ENCODE measurements at regions not wholly inside any gene's neighbourhood (a gene's known extent, or its start where the extent isn't known, plus 50 kb on each side); places are given as distances from the start of the nearest gene placed in this dataset.
"Not testable (repeated sequence)": the region's sequence is repeated elsewhere in the genome, so short reads cannot be mapped to it uniquely, and the experiment has no call there.

DNA sequence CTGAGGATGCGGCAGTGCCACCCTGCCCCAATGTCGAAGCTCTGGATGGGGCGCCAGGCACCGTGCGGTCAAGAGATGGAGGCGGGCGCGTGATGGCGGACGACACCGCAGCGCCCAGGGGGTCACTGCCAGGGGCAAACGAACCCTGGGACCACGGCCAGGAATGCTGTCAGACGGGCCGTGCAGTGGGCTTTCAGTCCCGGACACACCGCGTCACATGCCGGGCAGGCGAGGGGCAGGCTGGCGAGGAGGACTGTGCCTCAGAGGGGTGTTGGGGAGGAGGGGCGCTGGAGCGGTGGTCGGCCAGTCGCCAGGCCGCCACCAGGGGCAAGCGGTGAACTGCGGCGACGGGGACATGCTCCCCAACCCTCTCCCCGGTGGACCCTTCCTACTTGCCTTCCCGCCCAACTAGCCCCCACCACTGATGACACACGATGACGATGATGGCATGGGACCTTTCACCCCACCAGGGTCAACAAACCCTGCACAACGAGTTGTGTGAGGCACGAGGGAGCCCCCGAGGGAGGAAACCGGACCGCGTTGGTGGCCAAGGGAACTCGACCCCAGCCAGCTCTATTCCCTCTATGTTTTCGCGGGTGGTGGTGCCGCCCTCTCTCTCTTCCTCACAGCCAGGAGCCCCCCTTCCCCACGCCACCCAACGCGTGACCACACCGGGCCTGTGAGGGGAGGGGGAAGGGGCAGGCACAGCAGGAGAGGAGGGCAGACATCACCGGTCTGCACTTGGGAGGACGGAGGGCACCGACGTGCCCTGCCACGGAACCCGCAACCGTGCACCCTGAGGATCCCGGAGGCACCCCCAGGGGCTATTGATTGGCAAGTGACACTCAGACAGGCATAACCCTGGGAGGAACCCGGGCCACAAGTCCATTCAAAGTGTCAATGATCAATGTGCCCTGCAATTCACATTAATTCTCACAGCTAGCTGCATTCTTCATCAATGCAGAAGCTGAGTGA is 1960.9 kb upstream of the DEFB115 start:
- no peak for DNase-seq (ENCODE audit: low read depth, low spot score)

- no peak for DNase-seq (ENCODE audit: low read depth, low spot score)
Observed at GRCh38 chr20:29297411-29298270, 1959.8 kb upstream of the DEFB115 start.

- DNase-seq (ENCODE audit: low read depth, low spot score): no peak
Observed at GRCh38 chr20:29298271-29298590, 1959.2 kb upstream of the DEFB115 start.

GRCh38 chr20:29298759-29299613 is 1958.5 kb upstream of the DEFB115 start:
- DNase-seq (ENCODE audit: low read depth, low spot score): no peak

DNA sequence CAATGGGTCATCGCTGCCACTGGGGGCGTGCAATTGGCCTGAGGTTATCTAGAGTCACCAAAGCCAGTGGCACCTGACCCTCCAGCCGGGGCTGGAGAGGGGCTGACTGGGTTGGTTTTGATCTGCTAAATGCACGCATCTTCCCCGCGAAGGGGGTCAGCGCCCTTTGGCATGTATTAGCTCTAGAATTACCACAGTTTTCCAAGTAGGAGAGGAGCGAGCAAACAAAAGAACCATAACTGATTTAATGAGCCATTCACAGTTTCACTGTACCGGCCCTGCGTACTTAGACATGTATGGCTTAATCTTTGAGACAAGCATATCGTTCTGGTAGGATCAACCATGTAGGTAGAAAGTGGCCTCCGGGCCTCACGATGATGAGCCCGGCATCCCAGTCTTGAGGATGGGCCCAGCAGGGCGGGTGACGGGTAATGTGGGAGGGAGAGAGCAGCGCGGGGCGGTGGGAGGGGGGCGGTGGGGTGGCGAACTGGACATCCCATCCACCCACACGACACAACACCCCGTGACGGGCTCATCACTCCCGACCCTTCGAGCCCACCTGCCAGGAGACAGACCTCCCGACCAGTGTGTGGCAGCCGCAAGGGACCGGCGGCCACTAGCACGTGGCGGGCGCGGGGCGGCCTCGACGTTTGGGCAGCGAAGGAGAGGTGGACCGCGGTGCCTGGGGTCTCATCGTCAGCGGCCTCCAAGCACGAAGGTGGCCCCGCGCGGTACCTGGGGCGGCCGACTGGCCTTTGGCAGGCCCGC is 1957.5 kb upstream of the DEFB115 start:
- DNase-seq (ENCODE audit: low read depth, low spot score): no peak

DNA sequence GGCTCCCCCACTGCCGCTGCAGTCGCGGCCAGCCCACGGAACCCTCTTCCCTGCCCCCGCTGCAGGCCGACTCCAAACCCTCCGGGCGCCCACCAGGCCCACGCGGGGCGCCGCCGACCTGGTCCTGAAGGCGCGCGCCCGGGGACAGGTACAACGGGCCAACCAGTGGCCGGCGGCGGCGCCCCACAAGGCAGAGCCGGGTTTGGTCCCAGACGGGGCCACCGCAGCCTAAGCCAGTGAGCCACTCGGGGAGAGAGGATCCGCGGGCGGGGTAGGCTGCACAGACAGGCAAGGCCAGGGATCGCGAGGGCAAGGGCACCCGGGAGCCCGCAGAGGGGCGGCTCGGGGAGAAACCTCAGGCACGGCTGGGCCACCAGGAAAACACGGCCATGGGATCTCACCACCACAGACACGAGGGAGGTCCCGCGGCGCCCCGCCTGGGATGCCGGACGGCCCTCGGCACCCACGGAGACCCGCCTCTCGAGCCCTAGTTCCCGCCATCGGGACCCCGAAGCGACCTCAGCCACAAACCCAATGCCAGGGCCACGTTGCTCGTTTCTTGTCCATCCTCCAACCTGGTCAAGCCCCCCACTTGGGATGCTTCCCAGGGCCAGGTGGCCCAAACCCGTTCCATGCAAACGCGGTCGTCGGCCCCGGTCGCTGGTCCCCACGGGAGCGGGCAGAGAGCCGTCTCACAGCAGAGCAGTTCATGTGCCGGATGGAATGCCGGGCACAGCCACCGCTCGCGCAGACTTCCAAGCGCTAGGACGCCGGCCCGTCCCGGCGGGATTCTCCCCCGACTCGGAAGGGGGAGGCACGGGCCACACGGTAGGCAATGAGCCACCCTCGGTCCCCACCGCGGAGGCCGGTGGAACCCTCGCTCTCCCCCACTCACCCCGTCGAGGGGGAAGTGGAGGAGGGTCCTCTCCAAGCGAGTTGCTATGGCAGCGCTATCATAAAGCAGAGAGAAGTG is 1956.6 kb upstream of the DEFB115 start:
- no peak for DNase-seq (ENCODE audit: low read depth, low spot score)

DNA sequence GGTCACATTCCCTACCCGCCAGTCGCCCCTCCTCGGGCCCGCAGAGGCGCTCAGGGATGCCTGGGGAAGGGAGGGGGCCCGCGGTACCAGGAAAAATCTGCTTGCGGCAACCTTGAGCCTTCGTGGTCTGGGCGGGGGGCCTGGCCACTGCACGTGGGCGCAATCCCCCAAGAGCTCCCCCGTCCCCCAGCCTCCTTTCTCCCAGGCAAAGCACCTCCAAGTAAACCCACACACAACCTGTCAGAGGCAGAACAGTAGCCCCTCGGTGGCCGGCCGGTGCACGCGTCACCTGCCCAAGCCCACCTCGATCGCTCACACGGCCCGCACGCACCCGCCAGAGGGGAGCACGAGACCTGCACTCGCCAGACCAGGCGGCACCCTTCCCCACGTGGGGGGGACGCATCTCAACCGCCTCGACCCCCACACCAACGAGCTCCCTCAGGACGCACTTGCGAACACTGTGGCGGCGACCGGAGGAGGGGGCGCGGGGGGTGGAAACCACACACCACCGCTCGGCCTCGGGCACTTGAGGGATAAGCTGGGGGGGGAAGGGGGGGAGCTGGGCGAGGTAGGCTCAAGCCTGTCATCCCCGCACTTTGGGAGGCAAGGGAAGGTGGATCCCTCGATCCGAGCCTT is 1955.7 kb upstream of the DEFB115 start:
- DNase-seq (ENCODE audit: low read depth, low spot score): no peak

DNA sequence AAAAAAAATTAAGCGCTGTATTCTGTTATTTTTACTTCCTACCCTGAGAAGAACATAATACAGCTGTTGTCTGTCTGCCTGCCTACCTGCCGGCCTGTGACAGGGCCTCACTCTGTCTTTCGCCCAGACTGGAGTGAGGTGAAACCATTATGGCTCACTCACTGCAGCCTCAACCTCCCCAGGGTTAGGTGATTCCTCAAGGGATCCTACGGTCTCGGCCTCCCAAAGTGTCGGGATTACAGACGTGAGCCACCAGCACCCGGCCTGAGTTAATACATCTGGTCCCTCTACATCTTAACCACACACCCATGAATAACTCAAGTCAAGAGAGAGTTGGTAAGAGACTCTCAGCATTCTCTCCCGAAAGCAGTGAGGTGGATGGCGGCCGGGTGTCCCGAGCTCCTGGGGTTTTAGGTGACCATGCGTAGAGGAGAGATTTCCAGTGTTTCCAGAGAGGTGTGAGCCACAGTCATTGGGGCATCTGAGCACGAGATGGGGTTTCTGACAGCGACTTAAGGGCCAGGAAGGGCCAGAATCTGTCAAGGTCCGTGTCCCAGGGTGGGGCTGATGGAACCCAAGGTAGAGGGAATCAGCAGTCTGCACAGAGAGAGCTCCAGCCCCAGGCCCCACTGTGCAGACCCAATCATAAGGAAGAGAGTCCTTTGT is 1954.4 kb upstream of the DEFB115 start:
- no peak for DNase-seq (ENCODE audit: low read depth, low spot score)

- DNase-seq (ENCODE audit: low read depth, low spot score): peak; percentile 35
Observed at GRCh38 chr20:29306390-29307072, 1950.9 kb upstream of the DEFB115 start.

GRCh38 chr20:29307484-29307883 is 1950.0 kb upstream of the DEFB115 start:
- DNase-seq (ENCODE audit: low read depth, low spot score): not testable (repeated sequence)

DNA sequence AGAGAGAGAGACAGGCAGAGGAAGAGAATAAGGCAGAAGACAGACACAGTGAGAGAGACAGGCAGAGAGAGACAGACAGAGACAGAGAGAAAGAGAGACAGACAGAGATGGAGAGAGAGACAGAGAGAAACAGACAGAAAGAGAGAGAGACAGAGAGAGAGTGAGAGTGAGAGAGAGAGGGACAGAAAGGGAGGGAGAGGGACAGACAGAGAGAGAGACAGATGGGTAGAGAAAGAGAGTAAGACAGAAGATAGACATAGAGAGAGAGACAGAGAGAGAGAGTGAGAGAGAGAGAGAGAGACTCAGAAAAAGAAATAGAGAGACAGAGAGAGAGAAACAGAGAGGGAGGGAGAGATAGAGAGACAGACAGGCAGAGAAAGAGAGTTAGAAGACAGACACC is 1948.5 kb upstream of the DEFB115 start:
- DNase-seq (ENCODE audit: low read depth, low spot score): not testable (repeated sequence)

DNA sequence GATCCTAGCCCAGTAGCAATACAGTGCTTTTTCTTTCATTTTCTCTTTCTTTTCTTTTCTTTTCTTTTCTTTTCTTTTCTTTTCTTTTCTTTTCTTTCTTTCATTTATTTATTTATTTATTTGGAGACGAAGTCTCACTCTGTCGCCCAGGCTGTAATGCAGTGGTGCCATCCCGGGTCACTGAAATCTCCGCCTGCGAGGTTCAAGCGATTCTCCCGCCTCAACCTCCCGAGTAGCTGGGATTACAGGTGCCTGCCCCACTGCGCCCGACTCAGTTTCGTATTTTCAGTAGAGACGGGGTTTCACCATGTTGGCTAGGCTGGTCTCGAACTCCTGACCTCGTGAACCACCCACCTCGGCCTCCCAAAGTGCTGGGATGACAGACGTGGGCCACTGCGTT is 1948.0 kb upstream of the DEFB115 start:
- not testable (repeated sequence) for DNase-seq (ENCODE audit: low read depth, low spot score)

DNA sequence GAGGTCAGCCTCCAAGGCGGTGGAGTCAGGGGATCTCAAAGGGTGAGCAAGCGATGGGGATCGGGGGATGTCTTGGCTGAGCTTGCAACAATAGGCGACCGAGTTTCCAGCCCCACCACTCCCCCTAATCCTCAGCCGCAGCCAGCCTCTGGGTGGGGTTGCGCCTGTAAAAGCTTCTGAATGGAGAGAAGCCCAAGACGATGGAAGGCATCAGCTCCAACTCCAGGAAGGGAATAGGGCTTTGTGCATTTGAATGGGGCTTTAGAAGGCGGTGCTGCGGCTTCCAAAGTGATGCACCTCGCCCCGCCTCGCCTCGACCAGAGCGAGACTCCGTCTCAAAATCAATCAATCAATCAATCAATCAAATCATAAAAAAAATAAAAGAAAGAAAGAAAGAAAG is 1946.4 kb upstream of the DEFB115 start:
- peak; percentile 51 for DNase-seq (ENCODE audit: low read depth, low spot score)

DNA sequence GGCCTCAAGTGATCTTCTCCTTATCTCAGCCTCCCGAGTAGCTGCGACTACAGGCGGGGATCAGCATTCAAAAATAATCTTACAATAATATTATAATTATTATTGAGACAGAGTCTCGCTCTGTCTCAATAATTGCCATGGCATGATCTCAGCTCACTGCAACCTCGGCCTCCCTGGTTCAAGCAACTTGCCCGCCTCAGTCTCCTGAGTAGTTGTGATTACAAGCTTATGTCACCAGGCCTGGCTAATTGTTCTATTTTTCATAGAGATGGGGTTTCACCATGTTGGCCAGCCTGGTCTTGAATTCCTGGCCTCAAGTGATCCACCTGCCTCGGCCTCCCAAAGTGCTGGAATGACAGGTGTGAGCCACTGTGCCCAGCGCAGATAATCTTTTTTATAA is 1944.8 kb upstream of the DEFB115 start:
- not testable (repeated sequence) for DNase-seq (ENCODE audit: low read depth, low spot score)

DNA sequence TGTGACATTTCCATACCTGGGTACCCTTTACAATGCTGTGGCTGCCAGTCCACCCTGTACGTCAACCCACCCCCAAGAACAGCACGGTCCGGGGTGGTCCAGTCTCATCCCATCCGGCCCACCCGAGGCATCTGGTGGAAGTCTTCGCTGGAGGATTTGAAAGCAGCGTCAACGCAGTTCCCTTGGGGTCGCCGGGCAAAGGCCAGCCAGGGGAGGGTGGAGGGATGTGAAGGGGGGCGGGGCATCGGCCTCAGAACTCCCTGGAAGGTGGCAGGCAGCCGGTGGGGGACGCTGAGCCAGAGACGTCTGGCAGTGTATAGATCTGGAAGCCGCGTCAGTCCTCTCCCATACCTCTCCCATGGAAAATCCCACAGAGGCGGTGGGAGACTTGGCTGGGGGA is 1944.0 kb upstream of the DEFB115 start:
- no peak for DNase-seq (ENCODE audit: low read depth, low spot score)

DNA sequence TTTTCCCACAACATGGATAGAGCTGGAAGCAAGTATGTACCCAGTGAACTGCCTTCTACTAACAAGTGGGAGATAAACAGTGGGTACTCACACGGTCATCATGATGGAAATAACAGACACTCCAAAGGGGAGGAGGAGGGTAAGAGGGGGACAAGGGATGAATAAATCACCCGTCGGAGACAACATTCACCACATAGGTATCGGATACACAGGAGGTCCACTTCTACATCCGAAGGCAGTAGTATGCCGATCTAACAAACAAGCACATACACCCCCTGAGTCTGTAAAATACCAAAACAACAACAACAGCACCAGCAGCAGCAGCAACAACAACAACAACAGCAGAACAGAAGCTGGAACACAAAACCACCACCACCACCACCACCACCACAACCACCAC is 1943.2 kb upstream of the DEFB115 start:
- no peak for DNase-seq (ENCODE audit: low read depth, low spot score)

GRCh38 chr20:29318871-29319461 is 1938.5 kb upstream of the DEFB115 start:
- DNase-seq (ENCODE audit: low read depth, low spot score): no peak

GRCh38 chr20:29319725-29320124 is 1937.7 kb upstream of the DEFB115 start:
- DNase-seq (ENCODE audit: low read depth, low spot score): peak; percentile 45

Measured in ELF-1 (cell line).